Muscle layer of duodenum (tissue), 2 donors: ENCODE measurements at regions not wholly inside any gene's neighbourhood (a gene's known extent, or its start where the extent isn't known, plus 50 kb on each side); places are given as distances from the start of the nearest gene placed in this dataset.

Experiments
- H3K27ac ChIP-seq: one replicate; pipeline ENCODE4 v1.7.0; 2013; ENCODE audit warnings: mild to moderate bottlenecking, low read length
- H3K27me3 ChIP-seq: one replicate; pipeline ENCODE4 v1.7.0; 2013; ENCODE audit warnings: low read depth, mild to moderate bottlenecking, control low read depth, low read length
- H3K36me3 ChIP-seq, 2 donors: one replicate each; pipeline ENCODE4 v1.7.0; 2013; ENCODE audit warnings: low read length in 2 of 2, control low read depth in 1 of 2, mild to moderate bottlenecking in 1 of 2; ENCODE audit not compliant: insufficient read depth in 2 of 2, control insufficient read depth in 1 of 2
- H3K4me1 ChIP-seq, 2 donors: one replicate each; pipeline ENCODE4 v1.7.0; 2013; ENCODE audit warnings: low read length in 2 of 2, mild to moderate bottlenecking in 2 of 2, control low read depth in 1 of 2, moderate library complexity in 1 of 2; ENCODE audit not compliant: insufficient read depth in 2 of 2, control insufficient read depth in 1 of 2
- H3K4me3 ChIP-seq, 2 donors: one replicate each; pipeline ENCODE4 v1.7.0; 2013; ENCODE audit warnings: low read length in 2 of 2, low read depth in 1 of 2, mild to moderate bottlenecking in 1 of 2
- H3K9me3 ChIP-seq, 2 donors: one replicate each; pipeline ENCODE4 v1.7.0; 2013; ENCODE audit warnings: low read length in 2 of 2, control low read depth in 1 of 2, mild to moderate bottlenecking in 1 of 2; ENCODE audit not compliant: control insufficient read depth in 1 of 2
- donor health status: healthy.

GRCh38 chr2:43082903-43083677 is 143.3 kb downstream of the ZFP36L2 start:
- peaks cover 42 to 50% of the 10 kb centered on the region in 2 donors for H3K4me1 ChIP-seq
- H3K4me3 ChIP-seq, result peak overlapping the region in 1 of 2 donors; percentile 32
- H3K27me3 ChIP-seq, result no peaks in the 10 kb centered on the region

GRCh38 chr2:43082111-43082894 is 144.1 kb downstream of the ZFP36L2 start:
- Histone ChIP-seq H3K9me3 (no peaks in the 10 kb centered on the region), H3K27me3 (no peaks in the 10 kb centered on the region), H3K4me1 (peaks cover 42 to 50% of the 10 kb centered on the region in 2 donors), H3K4me3 (peak overlapping the region in 1 of 2 donors; percentile 13), H3K27ac (peak overlapping the region; percentile 96), H3K36me3 (no peaks in the 10 kb centered on the region)

More at GRCh38 chr2:43082903-43083677, 143.3 kb downstream of the ZFP36L2 start:
- H3K27ac ChIP-seq, result peak overlapping the region; percentile 96
- H3K36me3 ChIP-seq, result no peaks in the 10 kb centered on the region
- no peaks in the 10 kb centered on the region for H3K9me3 ChIP-seq

GRCh38 chr2:43081131-43081765 is 145.2 kb downstream of the ZFP36L2 start:
- H3K4me3 ChIP-seq, result no peak overlapping the region
- H3K27ac ChIP-seq, result peak overlapping the region; percentile 96
- H3K4me1 ChIP-seq, result peaks cover 37 to 50% of the 10 kb centered on the region in 2 donors
- H3K9me3 ChIP-seq, result no peaks in the 10 kb centered on the region
- H3K27me3 ChIP-seq, result no peaks in the 10 kb centered on the region
- no peaks in the 10 kb centered on the region for H3K36me3 ChIP-seq

GRCh38 chr2:43080571-43081021 is 145.8 kb downstream of the ZFP36L2 start:
- Histone ChIP-seq H3K9me3 (no peaks in the 10 kb centered on the region), H3K4me3 (no peak overlapping the region), H3K27ac (no peak overlapping the region), H3K36me3 (no peaks in the 10 kb centered on the region), H3K4me1 (peaks cover 35 to 50% of the 10 kb centered on the region in 2 donors), H3K27me3 (no peaks in the 10 kb centered on the region)

- Histone ChIP-seq H3K4me1 (peaks cover 27 to 37% of the 10 kb centered on the region in 2 donors), H3K4me3 (no peak overlapping the region), H3K27me3 (no peaks in the 10 kb centered on the region), H3K36me3 (no peaks in the 10 kb centered on the region), H3K9me3 (no peaks in the 10 kb centered on the region), H3K27ac (no peak overlapping the region)
These were observed 147.3 kb downstream of the ZFP36L2 start for GRCh38 chr2:43078781-43079755.

GRCh38 chr2:43078301-43078700 is 148.1 kb downstream of the ZFP36L2 start:
- H3K4me1 ChIP-seq, result peaks cover 19 to 29% of the 10 kb centered on the region in 2 donors

GRCh38 chr2:43077876-43078275 is 148.5 kb downstream of the ZFP36L2 start:
- Histone ChIP-seq H3K4me1 (peaks cover 15 to 25% of the 10 kb centered on the region in 2 donors), H3K27ac (no peak overlapping the region), H3K4me3 (no peak overlapping the region), H3K9me3 (no peaks in the 10 kb centered on the region), H3K27me3 (no peaks in the 10 kb centered on the region), H3K36me3 (no peaks in the 10 kb centered on the region)

More at GRCh38 chr2:43078301-43078700, 148.1 kb downstream of the ZFP36L2 start:
- no peaks in the 10 kb centered on the region for H3K9me3 ChIP-seq
- H3K27ac ChIP-seq, result no peak overlapping the region
- H3K27me3 ChIP-seq, result no peaks in the 10 kb centered on the region
- no peak overlapping the region for H3K4me3 ChIP-seq
- no peaks in the 10 kb centered on the region for H3K36me3 ChIP-seq

GRCh38 chr2:43076676-43077075 is 149.7 kb downstream of the ZFP36L2 start:
- Histone ChIP-seq H3K4me3 (no peak overlapping the region), H3K36me3 (no peaks in the 10 kb centered on the region), H3K9me3 (no peaks in the 10 kb centered on the region), H3K27ac (no peak overlapping the region), H3K27me3 (no peaks in the 10 kb centered on the region), H3K4me1 (peaks cover 7 to 19% of the 10 kb centered on the region in 2 donors)

- H3K4me1 ChIP-seq, result peaks cover 7 to 21% of the 10 kb centered on the region in 2 donors
- H3K36me3 ChIP-seq, result no peaks in the 10 kb centered on the region
- peak overlapping the region; percentile 73 for H3K27ac ChIP-seq
These were observed 150.4 kb downstream of the ZFP36L2 start for GRCh38 chr2:43075811-43076585.

More at GRCh38 chr2:43075811-43076585, 150.4 kb downstream of the ZFP36L2 start:
- Histone ChIP-seq H3K4me3 (no peak overlapping the region), H3K9me3 (no peaks in the 10 kb centered on the region), H3K27me3 (no peaks in the 10 kb centered on the region)
